Central memory CD8-positive, alpha-beta T cell (primary cell): ENCODE measurements at regions not wholly inside any gene's neighbourhood (a gene's known extent, or its start where the extent isn't known, plus 50 kb on each side); places are given as distances from the start of the nearest gene placed in this dataset.

Experiments used
- ATAC-seq: fragments of 150-1000 bp; cut with Tn5 transposase; replicated peaks from 2 replicates; pipeline ENCODE4 v1.10.0; 2022; ENCODE audit warnings: mild to moderate bottlenecking, moderate FRiP score, moderate number of reproducible peaks; ENCODE audit not compliant: poor library complexity, severe bottlenecking; ENCODE audit errors: extremely low read depth
- DNase-seq, 2 donors: peaks; one replicate each; pipeline ENCODE4 v3.0.0; 2021; ENCODE audit warnings: low spot score in 2 of 2
- H3K27ac Mint-ChIP-seq: one replicate; pipeline ENCODE4 v1.8.0; 2022; ENCODE audit warnings: low read depth, mild to moderate bottlenecking, moderate library complexity, mixed read lengths
- H3K27me3 Mint-ChIP-seq: one replicate; pipeline ENCODE4 v1.8.0; 2022; ENCODE audit warnings: mixed read lengths
- H3K36me3 Mint-ChIP-seq: one replicate; pipeline ENCODE4 v1.8.0; 2022; ENCODE audit warnings: mild to moderate bottlenecking, moderate library complexity, mixed read lengths; ENCODE audit not compliant: insufficient read depth
- H3K4me1 Mint-ChIP-seq: one replicate; pipeline ENCODE4 v1.8.0; 2022; ENCODE audit warnings: mixed read lengths
- H3K4me3 Mint-ChIP-seq: one replicate; pipeline ENCODE4 v1.8.0; 2022; ENCODE audit warnings: mild to moderate bottlenecking, moderate library complexity, mixed read lengths
- H3K9me3 Mint-ChIP-seq: one replicate; pipeline ENCODE4 v1.8.0; 2022; ENCODE audit warnings: mixed read lengths

DNA sequence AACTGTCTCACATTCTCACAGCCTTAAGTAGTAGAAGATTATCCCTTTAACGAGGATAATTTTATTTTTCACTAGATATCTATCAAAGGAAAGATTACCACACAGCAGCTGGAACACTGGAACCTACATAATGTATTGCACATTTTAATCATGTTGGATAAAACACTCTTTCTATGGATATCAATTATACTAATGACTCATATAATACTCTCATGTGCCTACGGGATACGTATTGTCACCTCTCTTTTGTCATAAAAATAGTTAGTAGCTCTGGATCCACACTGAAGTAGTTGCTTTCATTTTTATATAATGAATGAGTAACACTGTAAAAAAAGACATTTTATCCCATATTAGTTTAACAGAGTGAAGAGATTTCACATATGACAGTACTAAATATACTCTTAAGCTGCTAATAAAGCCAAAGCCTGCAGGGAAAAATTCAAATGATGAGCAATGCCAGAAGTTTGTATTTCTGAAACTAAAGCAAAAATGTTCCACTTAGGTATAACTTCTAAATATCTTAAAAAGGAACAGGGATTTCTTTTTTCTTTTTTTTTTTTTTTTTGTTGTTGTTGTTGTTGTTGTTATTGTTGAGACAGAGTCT lies 408.7 kb upstream of the PKN2 start:
- H3K27ac Mint-ChIP-seq = no peak overlapping the region
- DNase-seq (no peak), ATAC-seq (no peak)
- no peaks in the 10 kb centered on the region for H3K4me1 Mint-ChIP-seq
- no peaks in the 10 kb centered on the region for H3K36me3 Mint-ChIP-seq
- H3K4me3 Mint-ChIP-seq = no peak overlapping the region
- H3K9me3 Mint-ChIP-seq = peaks cover 6% of the 10 kb centered on the region
- H3K27me3 Mint-ChIP-seq = no peaks in the 10 kb centered on the region

GRCh38 chr1:88276163-88276562 lies 407.9 kb upstream of the PKN2 start:
- no peaks in the 10 kb centered on the region for H3K4me1 Mint-ChIP-seq
- no peaks in the 10 kb centered on the region for H3K36me3 Mint-ChIP-seq
- DNase-seq (no peak), ATAC-seq (no peak)
- no peaks in the 10 kb centered on the region for H3K27me3 Mint-ChIP-seq
- peaks cover 6% of the 10 kb centered on the region for H3K9me3 Mint-ChIP-seq
- H3K4me3 Mint-ChIP-seq = no peak overlapping the region
- no peak overlapping the region for H3K27ac Mint-ChIP-seq

DNA sequence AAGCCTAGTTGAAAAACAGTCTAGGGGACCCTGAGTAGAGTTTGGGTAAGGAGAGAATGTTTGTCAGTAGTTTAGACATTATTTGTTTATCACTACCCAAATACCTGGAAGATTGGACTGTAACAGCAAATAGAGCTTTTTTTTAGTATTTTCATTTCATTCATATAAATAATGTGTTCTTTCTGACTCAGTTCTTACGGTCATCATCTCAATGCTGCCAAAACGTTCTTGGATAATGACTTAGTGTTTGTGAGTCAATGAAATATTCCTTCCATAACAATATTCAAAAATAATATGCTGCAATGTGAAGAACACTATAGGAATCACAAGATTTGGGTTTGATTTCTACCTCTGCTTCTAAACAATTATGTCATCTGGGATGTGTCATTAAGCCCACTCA lies 400.0 kb upstream of the PKN2 start:
- peaks cover 10% of the 10 kb centered on the region for H3K9me3 Mint-ChIP-seq
- H3K36me3 Mint-ChIP-seq = no peaks in the 10 kb centered on the region
- H3K4me3 Mint-ChIP-seq = no peak overlapping the region
- H3K4me1 Mint-ChIP-seq = no peaks in the 10 kb centered on the region
- ATAC-seq (no peak), DNase-seq (no peak)
- H3K27ac Mint-ChIP-seq = no peak overlapping the region
- H3K27me3 Mint-ChIP-seq = no peaks in the 10 kb centered on the region

DNA sequence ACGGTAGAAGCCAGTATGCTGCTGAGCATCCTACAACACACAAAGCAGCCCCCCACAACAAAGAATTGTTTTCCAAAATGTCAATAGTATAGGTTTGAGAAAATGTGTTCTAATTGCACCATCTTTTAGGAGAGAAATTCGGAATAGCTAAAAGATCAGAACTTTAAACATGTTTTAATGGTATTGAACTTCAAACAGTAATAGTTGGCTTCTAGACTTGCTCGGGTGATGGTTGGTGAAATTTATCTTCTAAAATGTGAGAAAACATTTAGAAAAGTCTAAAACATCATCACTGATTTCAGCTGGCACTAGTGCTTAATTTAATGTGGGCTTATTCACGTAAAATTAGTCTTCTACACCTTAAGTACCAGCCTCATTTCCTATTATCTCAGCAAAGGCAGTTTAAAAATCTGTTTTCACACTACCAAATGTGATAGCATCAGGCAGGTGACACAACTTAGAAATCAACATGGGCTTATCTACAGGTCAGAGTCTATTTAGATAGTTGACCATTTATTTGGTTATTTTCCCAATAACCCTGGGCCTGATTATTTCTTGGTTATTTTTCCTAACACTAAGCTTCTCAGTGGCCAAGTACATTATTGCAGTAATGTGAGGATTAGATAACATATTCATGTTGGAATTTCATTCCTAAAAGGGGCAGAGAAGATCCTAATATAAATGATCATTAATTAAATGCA lies 399.3 kb upstream of the PKN2 start:
- Mint-ChIP-seq H3K36me3 (no peaks in the 10 kb centered on the region), H3K4me1 (no peaks in the 10 kb centered on the region), H3K4me3 (no peak overlapping the region), H3K27ac (no peak overlapping the region), H3K9me3 (peaks cover 7% of the 10 kb centered on the region), H3K27me3 (no peaks in the 10 kb centered on the region)
- ATAC-seq (no peak), DNase-seq (no peak)

GRCh38 chr1:88286716-88287115 lies 397.4 kb upstream of the PKN2 start:
- no peak overlapping the region for H3K4me3 Mint-ChIP-seq
- peaks cover 4% of the 10 kb centered on the region for H3K9me3 Mint-ChIP-seq
- no peak overlapping the region for H3K27ac Mint-ChIP-seq
- no peaks in the 10 kb centered on the region for H3K36me3 Mint-ChIP-seq
- DNase-seq (no peak), ATAC-seq (no peak)
- no peaks in the 10 kb centered on the region for H3K4me1 Mint-ChIP-seq
- H3K27me3 Mint-ChIP-seq = no peaks in the 10 kb centered on the region

- H3K27ac Mint-ChIP-seq = no peak overlapping the region
These were observed 395.5 kb upstream of the PKN2 start for GRCh38 chr1:88288571-88288970.

DNA sequence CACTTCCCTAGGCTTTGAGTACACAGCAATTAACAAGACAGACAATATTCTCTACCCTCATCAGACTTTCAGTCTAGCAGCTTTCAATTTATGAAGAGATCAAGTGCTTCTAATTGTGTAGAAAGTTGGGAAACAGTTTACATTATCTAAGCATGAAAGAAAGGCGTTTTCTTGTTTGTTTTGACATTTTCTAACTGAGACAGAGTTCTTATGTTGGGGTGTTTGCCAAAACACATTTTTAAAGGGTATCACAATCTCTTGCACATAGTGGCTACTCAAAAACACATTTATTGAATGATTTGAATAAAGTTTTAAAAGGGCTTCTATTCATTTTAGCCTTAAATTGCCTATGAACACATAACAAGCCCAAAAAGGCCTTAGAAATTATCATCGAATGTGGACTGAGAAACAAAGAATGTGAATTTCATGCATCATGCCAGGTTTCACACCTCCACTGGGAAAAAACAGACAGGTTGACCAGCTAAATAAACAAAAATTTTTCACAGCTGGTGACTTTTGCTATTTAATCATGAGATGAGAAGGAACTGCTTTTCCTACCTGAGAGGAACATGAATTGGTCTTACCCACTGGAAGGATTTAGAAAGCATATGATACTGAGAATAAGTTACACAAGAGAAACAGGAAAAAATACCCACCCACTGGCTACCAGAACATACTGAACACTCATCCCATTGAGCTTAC lies 394.5 kb upstream of the PKN2 start:
- Mint-ChIP-seq H3K27ac (no peak overlapping the region), H3K4me3 (no peak overlapping the region), H3K27me3 (no peaks in the 10 kb centered on the region), H3K9me3 (no peaks in the 10 kb centered on the region), H3K4me1 (no peaks in the 10 kb centered on the region), H3K36me3 (no peaks in the 10 kb centered on the region)
- ATAC-seq (no peak), DNase-seq (no peak)

More at GRCh38 chr1:88288571-88288970, 395.5 kb upstream of the PKN2 start:
- Mint-ChIP-seq H3K27me3 (no peaks in the 10 kb centered on the region), H3K4me1 (no peaks in the 10 kb centered on the region), H3K9me3 (peaks cover 2% of the 10 kb centered on the region), H3K4me3 (no peak overlapping the region), H3K36me3 (no peaks in the 10 kb centered on the region)
- DNase-seq (no peak), ATAC-seq (no peak)

DNA sequence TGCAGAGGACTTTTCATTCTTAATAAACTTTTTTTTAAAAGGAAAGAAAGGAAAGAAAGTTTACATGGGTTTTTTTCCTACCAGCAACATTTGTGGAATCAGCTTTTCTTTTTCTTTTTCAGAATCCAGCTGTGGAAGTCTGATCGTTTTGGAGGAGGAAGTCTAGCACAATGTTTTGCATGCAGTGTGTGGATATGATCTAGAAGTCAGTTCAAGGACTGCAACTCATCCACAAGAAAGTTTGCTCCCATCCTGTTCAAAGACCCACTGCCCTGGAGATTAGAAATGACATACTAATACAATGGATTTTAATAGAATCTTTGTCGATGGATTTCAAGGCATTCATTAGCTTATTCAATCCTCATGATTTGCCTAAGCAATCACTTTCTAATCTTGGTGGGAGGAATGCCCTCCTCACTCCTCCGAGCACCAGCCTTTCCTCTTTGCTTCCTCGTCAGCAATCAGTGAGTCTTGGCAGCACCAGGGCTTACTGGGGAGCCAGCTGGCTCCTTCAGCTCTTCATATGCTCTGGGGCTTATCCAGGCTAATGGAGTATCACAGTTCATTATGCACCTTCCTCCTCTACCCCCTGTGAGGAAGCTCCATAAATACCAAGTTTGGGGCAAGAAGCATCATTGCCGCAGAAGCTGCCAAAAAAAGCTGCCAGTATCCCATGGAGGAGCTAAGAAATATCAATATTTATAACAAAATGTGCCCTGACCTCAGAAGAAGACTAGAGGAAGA lies 392.3 kb upstream of the PKN2 start:
- ATAC-seq (no peak), DNase-seq (no peak)
- H3K36me3 Mint-ChIP-seq = no peaks in the 10 kb centered on the region
- H3K9me3 Mint-ChIP-seq = no peaks in the 10 kb centered on the region
- no peak overlapping the region for H3K27ac Mint-ChIP-seq
- no peaks in the 10 kb centered on the region for H3K27me3 Mint-ChIP-seq
- H3K4me1 Mint-ChIP-seq = no peaks in the 10 kb centered on the region
- no peak overlapping the region for H3K4me3 Mint-ChIP-seq

DNA sequence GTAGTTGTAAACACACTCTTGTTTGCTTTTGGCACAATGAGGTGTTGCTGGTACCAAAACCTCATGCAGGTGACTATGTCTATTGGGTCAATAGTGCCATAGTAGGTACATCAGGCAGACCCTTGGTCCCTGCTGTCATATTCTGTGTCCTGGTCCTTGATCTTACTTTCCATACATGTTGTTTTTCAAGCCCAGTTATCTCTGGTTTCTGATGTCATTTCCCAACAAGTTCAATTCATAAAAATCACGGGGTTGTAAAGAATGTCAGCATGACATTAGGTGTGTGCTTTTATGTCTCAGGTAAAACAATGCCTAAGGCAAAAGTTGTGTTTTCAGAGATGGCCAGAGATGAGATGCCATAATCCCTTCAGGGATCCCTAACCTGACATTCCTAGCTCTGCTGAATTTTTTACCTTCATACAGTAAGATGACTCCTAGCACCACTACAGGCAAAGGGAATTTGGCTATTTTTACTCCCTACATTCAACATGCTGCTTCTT lies 390.3 kb upstream of the PKN2 start:
- Mint-ChIP-seq H3K27ac (no peak overlapping the region), H3K27me3 (no peaks in the 10 kb centered on the region), H3K4me3 (no peak overlapping the region), H3K36me3 (no peaks in the 10 kb centered on the region), H3K9me3 (no peaks in the 10 kb centered on the region), H3K4me1 (no peaks in the 10 kb centered on the region)
- no peak for DNase-seq
- no peak for ATAC-seq

- no peak overlapping the region for H3K4me3 Mint-ChIP-seq
- no peaks in the 10 kb centered on the region for H3K4me1 Mint-ChIP-seq
- DNase-seq (no peak), ATAC-seq (no peak)
- no peak overlapping the region for H3K27ac Mint-ChIP-seq
- H3K9me3 Mint-ChIP-seq = no peaks in the 10 kb centered on the region
- no peaks in the 10 kb centered on the region for H3K27me3 Mint-ChIP-seq
- no peaks in the 10 kb centered on the region for H3K36me3 Mint-ChIP-seq
These were observed 387.8 kb upstream of the PKN2 start for GRCh38 chr1:88296227-88296626.

DNA sequence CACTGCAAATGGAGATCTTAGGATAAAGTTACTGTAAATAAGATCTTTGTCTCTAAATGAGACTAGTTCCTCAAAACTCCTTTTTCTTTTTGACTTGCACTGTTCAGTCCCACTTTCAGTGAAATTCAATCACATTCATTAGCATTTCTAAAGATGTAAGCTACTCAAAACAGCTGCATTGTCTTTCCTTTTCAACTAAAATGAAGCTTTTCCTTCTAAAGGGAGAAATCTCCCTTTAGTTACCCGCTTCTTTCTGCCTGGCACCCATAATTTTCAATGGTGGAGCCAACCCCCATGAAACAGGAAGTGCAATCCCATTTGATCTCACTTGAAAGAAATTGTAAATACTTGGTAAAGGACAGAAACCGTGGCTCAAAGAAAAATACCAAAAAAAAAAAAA lies 387.4 kb upstream of the PKN2 start:
- no peak overlapping the region for H3K27ac Mint-ChIP-seq
- no peak overlapping the region for H3K4me3 Mint-ChIP-seq
- ATAC-seq (no peak), DNase-seq (no peak)
- H3K9me3 Mint-ChIP-seq = no peaks in the 10 kb centered on the region
- H3K27me3 Mint-ChIP-seq = no peaks in the 10 kb centered on the region
- no peaks in the 10 kb centered on the region for H3K36me3 Mint-ChIP-seq
- H3K4me1 Mint-ChIP-seq = no peaks in the 10 kb centered on the region

GRCh38 chr1:88298506-88298905 lies 385.6 kb upstream of the PKN2 start:
- H3K27me3 Mint-ChIP-seq = no peaks in the 10 kb centered on the region

More at GRCh38 chr1:88298506-88298905, 385.6 kb upstream of the PKN2 start:
- Mint-ChIP-seq H3K27ac (no peak overlapping the region), H3K4me1 (no peaks in the 10 kb centered on the region), H3K4me3 (no peak overlapping the region), H3K9me3 (no peaks in the 10 kb centered on the region), H3K36me3 (no peaks in the 10 kb centered on the region)
- DNase-seq (no peak), ATAC-seq (no peak)
